ACC112 (cell line): ENCODE measurements at regions not wholly inside any gene's neighbourhood (a gene's known extent, or its start where the extent isn't known, plus 50 kb on each side); places are given as distances from the start of the nearest gene placed in this dataset.
"Not testable (repeated sequence)": the region's sequence is repeated elsewhere in the genome, so short reads cannot be mapped to it uniquely, and the experiment has no call there.

Experiments
- H2AFZ ChIP-seq: fragments of 200-600 bp; sonication (generic); one replicate; pipeline ENCODE4 v1.6.0; 2017; ENCODE audit warnings: antibody characterized with exemption, low read length; ENCODE audit not compliant: unreplicated experiment
- H3K27ac ChIP-seq: fragments of 200-600 bp; sonication (generic); 2 replicates; pipeline ENCODE4 v1.5.1; 2014; ENCODE audit warnings: low read depth, mild to moderate bottlenecking, antibody characterized with exemption, low read length, moderate library complexity
- H3K27me3 ChIP-seq: fragments of 200-600 bp; sonication (generic); 2 replicates; pipeline ENCODE4 v1.6.1; 2014; ENCODE audit warnings: mild to moderate bottlenecking, antibody characterized with exemption, low read length, moderate library complexity, mixed read lengths; ENCODE audit not compliant: insufficient read depth
- H3K36me3 ChIP-seq: fragments of 200-600 bp; sonication (generic); 2 replicates; pipeline ENCODE4 v1.6.1; 2016; ENCODE audit warnings: mild to moderate bottlenecking, antibody characterized with exemption, low read length, moderate library complexity, mixed read lengths; ENCODE audit not compliant: insufficient read depth
- H3K4me1 ChIP-seq: fragments of 200-600 bp; sonication (generic); one replicate; pipeline ENCODE4 v1.6.1; 2016; ENCODE audit warnings: low read length, mixed read lengths; ENCODE audit not compliant: insufficient read depth, unreplicated experiment, control insufficient read depth
- H3K4me3 ChIP-seq: fragments of 200-600 bp; sonication (generic); 2 replicates; pipeline ENCODE4 v1.5.1; 2014; ENCODE audit warnings: mild to moderate bottlenecking, low read depth, low read length
- H3K79me2 ChIP-seq: fragments of 200-600 bp; sonication (generic); one replicate; pipeline ENCODE4 v1.6.0; 2016; ENCODE audit warnings: low read length; ENCODE audit not compliant: control insufficient read depth, unreplicated experiment, insufficient read depth

- H3K27ac ChIP-seq, result no peak overlapping the region
Measured at GRCh38 chr5:124884114-124884513, 137.7 kb upstream of the ZNF608 start.

GRCh38 chr5:124885490-124885889 lies 139.1 kb upstream of the ZNF608 start:
- H3K36me3 ChIP-seq, result no peaks in the 10 kb centered on the region

More at GRCh38 chr5:124884114-124884513, 137.7 kb upstream of the ZNF608 start:
- no peaks in the 10 kb centered on the region for H3K27me3 ChIP-seq
- no peaks in the 10 kb centered on the region for H3K4me1 ChIP-seq
- H3K4me3 ChIP-seq, result no peak overlapping the region
- no peak overlapping the region for H2AFZ ChIP-seq
- no peaks in the 10 kb centered on the region for H3K79me2 ChIP-seq
- no peaks in the 10 kb centered on the region for H3K36me3 ChIP-seq

GRCh38 chr5:124887223-124887622 lies 140.8 kb upstream of the ZNF608 start:
- Histone ChIP-seq H3K36me3 (no peaks in the 10 kb centered on the region), H3K27ac (no peak overlapping the region), H2AFZ (no peak overlapping the region), H3K4me1 (peaks cover 5% of the 10 kb centered on the region), H3K27me3 (no peaks in the 10 kb centered on the region), H3K79me2 (no peaks in the 10 kb centered on the region), H3K4me3 (no peak overlapping the region)

More at GRCh38 chr5:124885490-124885889, 139.1 kb upstream of the ZNF608 start:
- H2AFZ ChIP-seq, result no peak overlapping the region
- H3K4me3 ChIP-seq, result no peak overlapping the region
- no peaks in the 10 kb centered on the region for H3K79me2 ChIP-seq
- H3K27ac ChIP-seq, result no peak overlapping the region
- H3K27me3 ChIP-seq, result no peaks in the 10 kb centered on the region
- peaks cover 5% of the 10 kb centered on the region for H3K4me1 ChIP-seq

GRCh38 chr5:124888050-124888506 lies 141.6 kb upstream of the ZNF608 start:
- no peak overlapping the region for H3K4me3 ChIP-seq
- no peak overlapping the region for H2AFZ ChIP-seq
- no peak overlapping the region for H3K27ac ChIP-seq
- no peaks in the 10 kb centered on the region for H3K36me3 ChIP-seq
- no peaks in the 10 kb centered on the region for H3K79me2 ChIP-seq
- H3K4me1 ChIP-seq, result peaks cover 5% of the 10 kb centered on the region
- H3K27me3 ChIP-seq, result no peaks in the 10 kb centered on the region

GRCh38 chr5:124888622-124889485 lies 142.4 kb upstream of the ZNF608 start:
- H3K27ac ChIP-seq, result no peak overlapping the region
- no peak overlapping the region for H3K4me3 ChIP-seq

GRCh38 chr5:124889486-124889825 lies 143.0 kb upstream of the ZNF608 start:
- Histone ChIP-seq H2AFZ (no peak overlapping the region), H3K4me3 (no peak overlapping the region), H3K4me1 (peaks cover 5% of the 10 kb centered on the region), H3K27ac (no peak overlapping the region), H3K27me3 (no peaks in the 10 kb centered on the region), H3K79me2 (no peaks in the 10 kb centered on the region), H3K36me3 (no peaks in the 10 kb centered on the region)

More at GRCh38 chr5:124888622-124889485, 142.4 kb upstream of the ZNF608 start:
- no peak overlapping the region for H2AFZ ChIP-seq
- no peaks in the 10 kb centered on the region for H3K79me2 ChIP-seq
- H3K4me1 ChIP-seq, result peaks cover 5% of the 10 kb centered on the region
- no peaks in the 10 kb centered on the region for H3K27me3 ChIP-seq
- no peaks in the 10 kb centered on the region for H3K36me3 ChIP-seq

- no peaks in the 10 kb centered on the region for H3K36me3 ChIP-seq
- peaks cover 5% of the 10 kb centered on the region for H3K4me1 ChIP-seq
- no peak overlapping the region for H3K27ac ChIP-seq
- no peak overlapping the region for H3K4me3 ChIP-seq
- H2AFZ ChIP-seq, result no peak overlapping the region
- H3K27me3 ChIP-seq, result no peaks in the 10 kb centered on the region
- no peaks in the 10 kb centered on the region for H3K79me2 ChIP-seq
Measured at GRCh38 chr5:124889850-124890249, 143.4 kb upstream of the ZNF608 start.

- not testable (repeated sequence) for H3K4me1 ChIP-seq, H3K27me3 ChIP-seq, H3K36me3 ChIP-seq, H3K4me3 ChIP-seq, H3K79me2 ChIP-seq, H2AFZ ChIP-seq, H3K27ac ChIP-seq
Measured at GRCh38 chr5:124890442-124890841, 144.0 kb upstream of the ZNF608 start.

- H3K36me3 ChIP-seq, result no peaks in the 10 kb centered on the region
- no peak overlapping the region for H3K27ac ChIP-seq
- no peaks in the 10 kb centered on the region for H3K27me3 ChIP-seq
- H3K4me1 ChIP-seq, result peaks cover 5% of the 10 kb centered on the region
- H3K79me2 ChIP-seq, result no peaks in the 10 kb centered on the region
- H2AFZ ChIP-seq, result no peak overlapping the region
- no peak overlapping the region for H3K4me3 ChIP-seq
Measured at GRCh38 chr5:124891179-124891578, 144.7 kb upstream of the ZNF608 start.

- Histone ChIP-seq H3K4me3 (no peak overlapping the region), H3K36me3 (no peaks in the 10 kb centered on the region), H3K27me3 (no peaks in the 10 kb centered on the region)
Measured at GRCh38 chr5:124892185-124892848, 145.9 kb upstream of the ZNF608 start.

GRCh38 chr5:124894541-124894940 lies 148.1 kb upstream of the ZNF608 start:
- H3K4me1 ChIP-seq, result peaks cover 2% of the 10 kb centered on the region
- no peaks in the 10 kb centered on the region for H3K79me2 ChIP-seq
- H3K27ac ChIP-seq, result no peak overlapping the region
- H2AFZ ChIP-seq, result no peak overlapping the region
- no peak overlapping the region for H3K4me3 ChIP-seq
- H3K36me3 ChIP-seq, result no peaks in the 10 kb centered on the region
- no peaks in the 10 kb centered on the region for H3K27me3 ChIP-seq

More at GRCh38 chr5:124892185-124892848, 145.9 kb upstream of the ZNF608 start:
- Histone ChIP-seq H3K4me1 (peaks cover 5% of the 10 kb centered on the region), H3K27ac (no peak overlapping the region), H2AFZ (no peak overlapping the region), H3K79me2 (no peaks in the 10 kb centered on the region)
